ENCODE measurements at regions not wholly inside any gene's neighbourhood (a gene's known extent, or its start where the extent isn't known, plus 50 kb on each side); places are given as distances from the start of the nearest gene placed in this dataset.

GRCh38 chr18:69176741-69177140, 223.9 kb upstream of the DOK6 start:
- Histone ChIP-seq H3K4me1 (ENCODE audit: insufficient read depth, low read length, poor library complexity, severe bottlenecking) (no peaks in the 10 kb centered on the region), H3K4me3 (ENCODE audit: low read depth, low read length, poor library complexity, severe bottlenecking) (no peak overlapping the region), H3K4me2 (ENCODE audit: low read length) (no peak overlapping the region), H3K27ac (ENCODE audit: low read depth, low read length, poor library complexity, severe bottlenecking) (no peak overlapping the region), H3K9me2 (ENCODE audit: insufficient read depth, low read length) (no peaks in the 10 kb centered on the region), H3K36me3 (ENCODE audit: insufficient read depth, low read length) (no peaks in the 10 kb centered on the region), H3K79me2 (ENCODE audit: insufficient read depth, low read depth, low read length) (no peaks in the 10 kb centered on the region), H2AFZ (ENCODE audit: low read length) (no peak overlapping the region), H4K20me1 (ENCODE audit: insufficient read depth, low read length) (no peaks in the 10 kb centered on the region), H3K9me3 (ENCODE audit: low read length) (no peaks in the 10 kb centered on the region)
- no peak for TF ChIP-seq EZH2phosphoT487 (IDR thresholded peaks at IDR 0.05; ENCODE audit: borderline replicate concordance, low read depth, low read length)
- TF ChIP-seq CTCF (conservative IDR thresholded peaks at IDR 0.05; ENCODE audit: low read length) = no peak
- DNase-seq (ENCODE audit: low spot score) = no peak
- ChIA-PET CTCF (ENCODE audit: unreplicated experiment) (no interaction called here), POLR2A (interaction anchor here (0.5 kb wide), 1 partner anchor 15 kb away, joined by 3 read pairs; no protein-coding TSS in a partner anchor)
- BruUV-seq (replicated peaks) = no TSS peak
- intact Hi-C loops (cut with micrococcal nuclease; ENCODE audit: unreplicated experiment) = no loop called here

GRCh38 chr18:69177702-69178101, 223.0 kb upstream of the DOK6 start:
- DNase-seq (ENCODE audit: low spot score) = no peak
- ChIA-PET POLR2A (no interaction called here), CTCF (ENCODE audit: unreplicated experiment) (no interaction called here)
- no peaks in the 10 kb centered on the region for H3K4me1 ChIP-seq (ENCODE audit: insufficient read depth, low read length, poor library complexity, severe bottlenecking)
- H3K9me2 ChIP-seq (ENCODE audit: insufficient read depth, low read length) = no peaks in the 10 kb centered on the region
- BruUV-seq (replicated peaks) = no TSS peak
- H3K4me3 ChIP-seq (ENCODE audit: low read depth, low read length, poor library complexity, severe bottlenecking) = no peak overlapping the region
- H3K79me2 ChIP-seq (ENCODE audit: insufficient read depth, low read depth, low read length) = no peaks in the 10 kb centered on the region
- no peak overlapping the region for H3K4me2 ChIP-seq (ENCODE audit: low read length)
- H4K20me1 ChIP-seq (ENCODE audit: insufficient read depth, low read length) = no peaks in the 10 kb centered on the region
- H2AFZ ChIP-seq (ENCODE audit: low read length) = no peak overlapping the region
- TF ChIP-seq CTCF (conservative IDR thresholded peaks at IDR 0.05; ENCODE audit: low read length) = no peak
- no peak for TF ChIP-seq EZH2phosphoT487 (IDR thresholded peaks at IDR 0.05; ENCODE audit: borderline replicate concordance, low read depth, low read length)
- intact Hi-C loops (cut with micrococcal nuclease; ENCODE audit: unreplicated experiment) = no loop called here
- H3K9me3 ChIP-seq (ENCODE audit: low read length) = no peaks in the 10 kb centered on the region
- H3K36me3 ChIP-seq (ENCODE audit: insufficient read depth, low read length) = no peaks in the 10 kb centered on the region
- H3K27ac ChIP-seq (ENCODE audit: low read depth, low read length, poor library complexity, severe bottlenecking) = no peak overlapping the region

- ChIA-PET POLR2A (interaction anchor here (0.7 kb wide), 2 partner anchors 44 to 70 kb away, joined by 3 to 4 read pairs; no protein-coding TSS in a partner anchor), CTCF (ENCODE audit: unreplicated experiment) (no interaction called here)
- Histone ChIP-seq H3K9me2 (ENCODE audit: insufficient read depth, low read length) (no peaks in the 10 kb centered on the region), H3K79me2 (ENCODE audit: insufficient read depth, low read depth, low read length) (no peaks in the 10 kb centered on the region), H3K9me3 (ENCODE audit: low read length) (no peaks in the 10 kb centered on the region), H4K20me1 (ENCODE audit: insufficient read depth, low read length) (no peaks in the 10 kb centered on the region), H3K36me3 (ENCODE audit: insufficient read depth, low read length) (no peaks in the 10 kb centered on the region), H3K4me3 (ENCODE audit: low read depth, low read length, poor library complexity, severe bottlenecking) (no peak overlapping the region), H3K4me2 (ENCODE audit: low read length) (no peak overlapping the region), H2AFZ (ENCODE audit: low read length) (no peak overlapping the region), H3K27ac (ENCODE audit: low read depth, low read length, poor library complexity, severe bottlenecking) (no peak overlapping the region), H3K4me1 (ENCODE audit: insufficient read depth, low read length, poor library complexity, severe bottlenecking) (no peaks in the 10 kb centered on the region)
- BruUV-seq (replicated peaks) = no TSS peak
- DNase-seq (ENCODE audit: low spot score) = no peak
- TF ChIP-seq CTCF (conservative IDR thresholded peaks at IDR 0.05; ENCODE audit: low read length) (no peak), EZH2phosphoT487 (IDR thresholded peaks at IDR 0.05; ENCODE audit: borderline replicate concordance, low read depth, low read length) (no peak)
- intact Hi-C loops (cut with micrococcal nuclease; ENCODE audit: unreplicated experiment) = no loop called here
Measured at GRCh38 chr18:69186162-69186561, 214.5 kb upstream of the DOK6 start.
